HuH-7.5 (cell line): ENCODE measurements at regions not wholly inside any gene's neighbourhood (a gene's known extent, or its start where the extent isn't known, plus 50 kb on each side); places are given as distances from the start of the nearest gene placed in this dataset.

Experiments
- DNase-seq: peaks from one replicate; pipeline ENCODE4 v3.0.0; 2011; ENCODE audit warnings: low spot score

GRCh38 chr18:76544511-76545345, 49.7 kb upstream of the ZNF516 start:
- no peak for DNase-seq
